ENCODE measurements at regions not wholly inside any gene's neighbourhood (a gene's known extent, or its start where the extent isn't known, plus 50 kb on each side); places are given as distances from the start of the nearest gene placed in this dataset.

DNA sequence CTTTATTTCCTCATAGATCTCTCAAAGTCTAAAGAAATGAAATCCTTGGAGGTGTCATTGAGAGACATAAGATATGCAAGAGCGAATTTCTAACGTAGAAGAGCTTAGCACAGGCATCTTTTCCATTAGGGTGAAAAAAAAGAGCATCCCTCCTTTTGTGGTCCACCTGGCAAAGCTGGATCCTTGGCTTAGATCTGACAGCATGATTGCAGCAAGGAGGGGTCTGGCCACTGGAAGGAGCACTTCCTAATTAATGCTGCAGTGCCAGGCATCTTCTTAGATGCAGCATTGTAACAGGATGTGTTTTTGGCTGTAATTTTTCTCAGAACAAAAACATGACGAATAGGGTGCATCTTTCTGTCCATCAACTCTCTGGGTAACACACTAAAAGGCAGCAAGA is 60.1 kb upstream of the TFAP2D start:
- DNase-seq: no peak

DNA sequence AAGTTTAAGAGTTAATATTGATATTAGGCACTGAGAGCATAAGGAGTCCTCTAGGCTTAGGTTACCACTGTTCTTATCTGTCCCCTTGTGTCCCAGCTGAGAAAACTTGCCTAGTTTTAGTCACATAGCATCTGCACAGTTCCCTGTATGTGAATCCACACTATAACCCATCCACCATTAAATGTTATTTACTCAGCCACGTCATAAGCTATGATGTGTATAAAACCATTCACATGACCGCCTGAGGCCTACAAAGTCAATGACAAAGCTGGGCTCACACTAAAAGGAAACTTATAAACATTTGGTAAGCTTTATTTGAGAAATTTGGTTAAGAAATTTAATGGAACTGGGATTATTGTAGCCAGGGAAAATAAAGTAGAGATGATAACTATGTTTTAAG is 59.2 kb upstream of the TFAP2D start:
- DNase-seq: peak; percentile 4

DNA sequence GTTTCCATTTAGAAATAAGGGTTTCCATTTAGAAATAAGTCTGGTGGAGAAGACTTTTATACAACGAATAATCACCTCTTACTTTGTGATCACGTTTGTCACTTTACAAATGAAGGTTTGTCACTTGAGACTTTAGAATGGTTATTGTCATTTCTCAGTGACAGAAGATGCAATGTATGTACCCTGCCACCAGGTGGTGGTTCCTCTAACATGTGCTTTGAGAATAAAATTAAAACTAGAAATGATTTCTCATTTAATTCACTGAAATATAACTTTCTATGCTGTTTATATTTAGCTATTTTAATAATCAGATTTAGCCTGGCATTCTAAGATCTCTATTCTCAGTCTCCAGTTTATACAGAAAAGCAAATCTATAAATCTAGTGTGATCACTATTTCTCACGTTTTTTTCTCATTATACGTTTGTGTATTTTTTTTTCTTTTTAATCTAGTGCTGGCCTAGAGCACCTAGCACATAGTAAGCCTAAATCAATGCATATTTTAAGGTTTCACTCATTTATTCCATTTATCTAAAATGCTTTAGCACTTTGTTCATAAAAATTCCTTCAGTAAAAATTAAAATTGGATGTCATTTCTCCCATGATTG is 57.4 kb upstream of the TFAP2D start:
- DNase-seq: no peak

GRCh38 chr6:50657513-50657912 is 55.8 kb upstream of the TFAP2D start:
- DNase-seq: peak; percentile 95

- DNase-seq: no peak
These were observed 54.8 kb upstream of the TFAP2D start for GRCh38 chr6:50658561-50658960.

DNA sequence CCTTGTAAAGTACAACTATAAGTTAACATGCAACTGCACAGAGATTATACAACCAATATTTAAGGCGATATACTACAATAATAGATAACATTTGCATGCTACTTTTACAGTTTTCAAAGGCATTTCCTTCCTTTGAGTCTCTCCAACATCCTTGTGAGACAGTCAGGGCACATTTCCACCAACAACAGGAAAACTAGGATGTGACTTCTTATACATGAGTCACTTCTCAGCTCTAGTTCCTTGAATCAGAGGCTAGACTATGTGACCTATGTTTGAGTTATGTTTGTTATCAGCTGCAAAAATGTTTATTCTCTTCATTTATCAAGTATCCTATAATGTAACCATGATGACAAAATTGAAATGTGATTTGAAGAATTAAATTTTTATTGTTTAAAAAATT is 51.7 kb upstream of the TFAP2D start:
- no peak for DNase-seq

All from SHP77 treated with DMSO at 0.1 percent for 48 hours (cell line).